NCI-H146 treated with DMSO at 0.1 percent for 48 hours (cell line): ENCODE measurements at regions not wholly inside any gene's neighbourhood (a gene's known extent, or its start where the extent isn't known, plus 50 kb on each side); places are given as distances from the start of the nearest gene placed in this dataset.

Source experiments
- DNase-seq: peaks from one replicate; lab custom pipeline; 2025; ENCODE audit not compliant: unreplicated experiment; lab: John Stamatoyannopoulos, UW

DNA sequence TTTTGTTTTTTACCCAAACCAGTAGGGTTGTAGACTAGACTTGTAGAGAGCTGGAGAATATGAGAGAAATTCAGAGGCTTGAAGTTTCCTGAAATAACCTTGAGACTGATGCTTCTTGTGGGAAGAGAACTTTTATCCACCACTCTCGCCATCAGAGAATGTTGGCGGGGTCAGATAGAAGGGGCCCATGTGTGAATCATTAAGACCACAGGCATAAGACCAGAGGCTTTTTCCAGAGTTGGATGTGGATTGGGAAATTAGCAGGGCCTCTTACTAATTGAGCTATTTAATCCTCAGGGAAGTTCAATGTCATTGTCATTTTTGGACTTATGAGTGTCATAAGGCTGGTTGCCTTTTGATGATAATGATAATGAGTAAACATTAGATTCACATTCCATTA lies 246.9 kb upstream of the THRB start:
- DNase-seq, result no peak

DNA sequence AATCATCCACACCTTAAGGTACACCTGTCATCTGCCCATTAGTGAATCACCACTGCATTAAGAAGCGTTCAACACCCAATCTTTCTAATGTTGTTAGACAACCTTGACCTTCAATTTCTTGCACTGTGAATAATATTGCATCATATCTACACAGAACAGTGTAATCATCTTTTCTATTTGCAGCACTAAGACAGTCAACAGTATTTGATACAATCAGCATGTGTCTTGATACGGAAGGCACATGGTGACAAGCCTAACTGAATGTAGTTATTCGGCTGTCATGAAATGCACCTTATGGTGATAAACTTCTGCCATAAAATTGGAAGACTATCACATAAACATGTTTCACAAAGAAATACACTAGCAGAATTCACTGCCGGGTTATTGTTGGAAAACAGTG lies 253.9 kb upstream of the THRB start:
- no peak for DNase-seq

DNA sequence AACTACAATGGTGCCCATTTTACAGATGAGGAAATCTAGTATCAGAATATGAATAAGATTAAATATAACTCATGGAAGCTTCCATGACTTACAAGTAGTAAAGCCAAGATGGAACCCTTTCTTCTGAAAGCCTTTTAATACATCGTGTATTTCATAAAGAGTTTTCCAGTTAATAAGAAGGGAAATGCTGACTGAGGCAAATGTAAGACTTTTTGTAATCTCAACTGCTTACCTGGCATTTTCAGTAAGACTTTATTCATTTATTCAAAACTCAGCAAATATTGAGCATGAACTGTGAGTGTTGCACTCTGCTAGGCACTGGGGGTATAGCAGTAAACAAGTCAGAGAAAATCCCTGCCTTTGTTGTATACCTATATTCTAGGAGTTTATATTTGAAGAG lies 256.4 kb upstream of the THRB start:
- no peak for DNase-seq

DNA sequence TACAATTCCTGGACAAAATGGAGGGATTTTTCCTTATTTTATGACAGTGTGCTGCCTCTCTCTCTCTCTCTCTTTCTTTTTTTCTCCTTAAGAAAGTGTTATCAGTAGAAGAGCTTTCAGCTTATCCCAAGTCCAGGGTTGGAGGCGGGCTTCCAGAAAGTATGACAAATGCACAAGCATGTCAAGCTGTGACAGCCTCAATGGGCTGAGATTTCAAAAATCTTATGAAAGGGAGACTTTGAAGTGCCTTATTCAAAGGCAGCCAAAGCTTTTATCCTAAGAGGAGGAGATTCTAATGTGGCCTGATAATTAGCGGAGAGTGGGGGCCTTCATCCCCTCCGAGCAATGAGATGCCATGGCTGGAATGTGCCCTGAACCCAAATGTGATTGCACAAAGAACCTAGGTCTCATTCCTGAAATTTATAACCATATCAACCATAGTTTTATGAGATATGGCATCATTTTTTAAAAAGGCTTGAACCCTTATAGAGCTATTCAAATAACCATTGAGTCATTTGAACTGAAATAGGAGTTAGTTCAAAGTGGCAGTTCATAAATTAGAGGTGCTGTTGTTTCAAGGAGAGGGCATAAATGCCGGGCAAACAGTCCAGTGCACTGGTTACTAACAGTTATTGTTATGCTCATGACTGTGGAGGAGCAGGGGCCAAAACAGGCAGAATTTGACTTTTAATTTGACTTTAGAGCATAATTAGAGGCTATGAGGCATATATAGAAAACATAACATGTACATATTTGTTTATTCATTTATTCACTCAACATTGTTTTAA lies 261.6 kb upstream of the THRB start:
- DNase-seq, result no peak

DNA sequence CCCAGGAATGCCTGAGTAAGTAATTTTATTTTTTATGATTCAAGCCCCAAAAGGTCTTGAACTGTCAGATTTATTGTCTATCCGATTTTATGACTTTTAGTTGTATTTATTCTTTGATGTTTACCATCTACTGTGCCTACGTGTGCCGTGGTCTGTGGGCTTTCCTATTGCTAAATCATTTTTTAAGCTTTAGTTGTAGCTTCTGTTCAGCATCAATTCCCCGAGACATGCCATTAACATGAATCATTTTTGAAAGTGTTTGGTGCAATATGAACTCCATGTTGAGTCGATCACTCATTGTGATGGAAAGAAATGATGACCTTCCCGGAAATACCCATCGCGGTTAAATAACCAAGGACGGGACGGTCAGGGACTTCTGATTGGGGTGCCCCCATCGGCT lies 268.7 kb upstream of the THRB start:
- no peak for DNase-seq

DNA sequence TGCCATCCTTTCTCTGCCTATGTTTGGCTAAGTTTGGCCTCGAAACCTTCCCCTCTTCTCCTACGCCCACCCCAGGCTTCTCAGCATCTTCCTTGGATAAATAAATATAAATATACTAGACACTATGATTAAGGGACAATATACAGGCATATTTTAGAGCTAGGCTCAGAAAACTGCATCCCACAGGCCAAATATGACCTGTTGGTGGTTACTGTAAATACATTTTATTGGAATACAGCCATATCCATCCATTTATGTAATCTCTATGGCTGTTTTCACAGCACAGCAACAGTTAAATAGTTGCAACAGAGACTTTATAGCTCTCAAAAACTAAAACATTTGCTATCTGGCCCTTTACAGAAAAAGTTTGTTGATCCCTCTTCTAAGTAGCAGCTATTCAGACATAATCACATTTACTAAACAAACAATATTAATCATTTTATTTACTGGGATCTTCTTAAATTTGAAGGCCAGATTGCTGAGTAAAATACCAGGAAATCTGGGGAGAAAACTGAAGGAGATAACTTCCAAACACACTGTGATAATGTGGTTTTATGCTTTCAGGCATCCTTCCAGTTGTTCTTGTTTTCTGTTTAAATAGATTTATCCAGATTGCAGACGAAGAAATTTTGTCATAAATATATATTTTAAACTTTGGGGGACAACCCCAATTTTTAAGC lies 269.7 kb upstream of the THRB start:
- DNase-seq, result no peak

DNA sequence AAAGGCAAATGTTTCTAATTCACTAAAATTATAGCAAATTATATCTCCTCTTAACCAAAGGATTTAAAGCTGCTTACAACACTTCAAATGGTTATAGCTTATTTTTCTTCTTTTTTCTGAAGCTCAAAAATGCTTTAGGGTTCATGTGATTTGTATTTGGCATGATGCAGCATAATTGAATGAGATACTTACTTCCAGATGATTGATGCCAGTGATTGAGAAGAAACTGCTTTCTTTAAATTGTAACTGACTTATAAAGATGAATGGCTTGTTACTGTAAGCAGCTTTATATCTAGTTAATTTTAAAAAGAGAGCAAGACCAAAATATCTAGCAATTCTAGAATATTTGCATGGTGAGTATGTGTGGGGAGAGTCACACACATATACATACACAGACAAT lies 270.7 kb upstream of the THRB start:
- DNase-seq, result no peak

DNA sequence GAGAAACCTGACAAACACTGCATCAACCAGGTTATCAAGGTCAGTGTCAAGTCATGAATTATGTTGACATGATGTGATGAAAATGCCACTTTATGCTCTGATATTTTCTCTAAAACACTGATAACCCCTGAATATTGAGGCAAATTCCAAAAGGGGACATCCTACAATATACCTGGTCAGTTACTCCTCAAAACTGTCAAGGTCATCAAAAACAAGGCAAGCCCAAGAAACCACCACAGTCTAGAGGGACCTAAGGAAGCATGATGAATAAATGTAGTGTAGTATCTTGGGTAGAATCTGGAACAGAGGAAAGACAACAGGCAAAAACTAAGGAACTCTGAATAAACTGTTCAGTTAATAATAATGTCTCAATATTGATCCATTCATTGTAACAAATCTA lies 275.3 kb upstream of the THRB start:
- no peak for DNase-seq

DNA sequence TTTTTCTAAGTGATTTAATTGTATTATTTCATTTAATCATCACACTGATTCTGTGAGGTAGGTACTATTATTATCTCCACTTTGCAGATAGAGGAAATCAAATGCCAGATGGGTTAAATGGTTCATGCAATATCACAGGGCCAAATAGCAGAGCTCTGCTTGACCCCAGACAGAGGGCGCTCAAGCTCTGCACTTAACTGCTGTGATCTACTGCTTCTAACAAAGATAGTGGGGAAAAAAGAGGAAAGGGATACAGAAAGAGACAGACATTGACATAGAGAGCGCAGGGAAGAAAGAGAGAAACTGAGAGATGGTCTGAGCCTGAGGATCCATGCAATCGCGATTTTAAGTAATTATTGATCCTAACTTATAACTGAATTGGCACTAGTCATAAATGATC lies 279.1 kb upstream of the THRB start:
- DNase-seq, result no peak

DNA sequence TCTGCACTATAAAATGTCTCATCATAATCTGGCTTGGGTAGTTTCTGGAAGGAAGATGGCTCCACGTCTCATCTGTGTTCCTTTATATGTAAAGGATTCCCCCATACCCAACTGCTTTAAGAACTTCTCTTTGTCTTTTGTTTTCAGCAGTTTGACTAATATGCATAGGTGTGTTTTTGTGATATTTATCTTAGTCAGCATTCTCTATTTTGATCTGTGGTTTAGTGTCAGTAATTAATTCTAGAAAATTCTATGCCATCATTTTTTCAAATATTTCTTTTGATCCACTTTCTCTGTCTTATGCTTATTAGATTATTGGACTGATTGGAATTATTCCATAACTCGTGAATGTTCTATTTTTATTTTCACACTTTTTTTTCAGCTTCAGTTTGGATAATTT lies 286.3 kb upstream of the THRB start:
- DNase-seq, result no peak

DNA sequence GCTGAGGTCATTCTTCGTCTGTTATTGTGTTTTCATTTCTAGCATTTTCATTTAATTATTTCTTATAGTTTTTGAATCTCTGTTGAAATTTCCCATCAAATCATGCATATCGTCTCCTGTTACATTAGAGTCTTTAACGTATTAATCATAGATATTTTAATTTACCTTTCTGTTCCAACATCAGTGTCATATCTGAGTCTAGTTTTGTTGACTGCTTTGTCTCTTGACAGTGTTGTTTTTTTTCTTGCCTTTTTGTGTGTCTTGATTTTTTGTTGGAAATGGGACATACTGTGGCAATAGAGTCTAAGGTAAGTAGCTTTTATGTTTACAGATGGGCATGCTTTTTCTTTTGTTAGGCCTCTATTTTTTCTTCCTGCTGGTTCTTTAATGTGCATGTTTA lies 286.8 kb upstream of the THRB start:
- DNase-seq, result no peak

DNA sequence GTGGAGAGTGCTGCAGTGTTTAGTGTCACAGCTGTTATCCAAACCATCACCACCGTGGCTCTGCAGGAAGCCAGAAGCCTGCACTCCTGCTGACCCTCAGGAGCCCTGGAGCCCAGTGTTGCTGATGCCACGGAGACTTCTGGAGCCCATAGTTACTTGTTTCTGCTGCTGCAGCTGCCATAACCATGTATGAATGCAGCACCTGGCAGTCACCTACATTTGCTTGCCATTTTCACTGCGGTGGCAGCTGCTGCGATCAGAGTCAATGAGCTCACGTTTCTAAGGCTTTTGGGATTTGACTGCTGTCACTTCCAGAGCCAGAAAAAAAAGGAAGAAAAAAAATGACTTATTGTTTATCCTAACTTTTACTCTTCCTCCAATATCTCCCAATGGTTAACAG lies 299.2 kb upstream of the THRB start:
- DNase-seq, result no peak

DNA sequence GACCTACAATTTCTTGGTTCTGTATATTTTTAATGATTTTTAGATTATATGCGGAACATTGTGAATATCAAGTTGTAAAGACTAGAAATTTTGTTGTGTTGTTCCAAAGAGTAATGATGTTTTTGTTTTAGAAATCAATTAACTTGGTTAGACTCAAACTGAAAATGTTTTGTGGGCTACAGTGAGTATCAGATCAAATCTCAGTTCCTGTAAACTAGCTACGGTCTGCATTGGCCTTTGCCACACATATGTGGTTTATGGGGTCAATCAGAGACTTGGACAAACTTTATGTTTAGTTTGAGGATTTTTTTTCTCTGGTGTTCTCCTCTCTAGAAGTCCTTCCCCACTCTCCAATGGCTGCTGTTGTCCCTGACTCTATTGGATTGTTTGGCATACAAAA lies 308.0 kb upstream of the THRB start:
- no peak for DNase-seq

DNA sequence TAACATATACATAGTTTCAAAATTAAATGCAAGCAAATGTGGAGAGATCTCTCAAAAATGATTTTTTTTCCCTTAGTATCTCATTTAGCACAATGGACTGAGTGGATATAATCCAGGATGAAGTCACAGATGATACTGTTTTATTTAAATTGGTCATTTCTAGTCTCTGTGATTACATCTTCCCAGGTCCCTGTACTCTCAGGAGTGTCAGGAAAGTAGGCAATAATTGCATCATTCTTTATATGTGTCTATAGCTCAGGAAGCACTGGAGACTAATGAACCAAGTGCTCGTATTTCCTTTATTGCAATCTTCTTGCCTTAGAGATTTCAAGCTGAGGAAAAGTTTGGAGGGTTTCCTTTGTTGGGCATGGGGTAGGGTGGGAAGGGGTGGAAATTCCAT lies 309.4 kb upstream of the THRB start:
- DNase-seq, result no peak

DNA sequence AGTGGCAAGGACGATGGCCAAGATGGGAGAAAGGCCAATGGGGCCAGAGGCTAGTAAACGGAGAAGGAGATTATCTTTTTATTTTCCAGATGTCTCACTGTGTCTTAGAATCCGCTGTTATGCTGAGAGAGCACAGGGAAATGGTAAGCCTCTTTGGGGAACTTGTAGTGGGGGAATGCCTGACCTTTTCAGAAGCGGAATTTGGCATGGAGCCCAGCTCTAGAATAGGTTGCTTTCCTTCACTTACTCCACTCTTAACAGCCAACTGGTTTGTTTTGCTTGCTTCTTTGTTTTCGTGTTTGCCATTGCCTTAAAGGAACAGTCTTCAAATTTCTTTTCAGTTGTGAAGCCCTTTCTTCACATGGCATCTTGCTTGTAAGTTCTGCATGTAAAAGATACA lies 316.2 kb upstream of the THRB start:
- DNase-seq, result no peak

DNA sequence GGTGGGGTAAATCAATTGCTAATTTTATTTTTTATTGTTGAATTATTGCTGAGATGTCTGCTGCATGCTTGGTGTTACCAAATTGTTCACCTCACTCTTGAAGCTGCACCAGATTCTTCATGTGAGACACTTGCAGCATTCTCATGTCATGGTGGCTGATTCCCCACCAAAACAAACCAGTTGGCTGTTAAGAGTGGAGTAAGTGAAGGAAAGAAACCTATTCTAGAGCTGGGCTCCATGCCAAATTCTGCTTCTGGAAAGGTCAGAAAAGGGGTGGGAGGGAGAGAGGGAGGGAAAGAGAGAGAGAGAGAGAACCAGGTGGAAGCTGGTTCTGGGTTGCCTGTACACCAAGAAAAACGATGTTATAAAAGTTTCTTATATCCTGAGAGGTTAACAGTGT lies 317.5 kb upstream of the THRB start:
- no peak for DNase-seq

DNA sequence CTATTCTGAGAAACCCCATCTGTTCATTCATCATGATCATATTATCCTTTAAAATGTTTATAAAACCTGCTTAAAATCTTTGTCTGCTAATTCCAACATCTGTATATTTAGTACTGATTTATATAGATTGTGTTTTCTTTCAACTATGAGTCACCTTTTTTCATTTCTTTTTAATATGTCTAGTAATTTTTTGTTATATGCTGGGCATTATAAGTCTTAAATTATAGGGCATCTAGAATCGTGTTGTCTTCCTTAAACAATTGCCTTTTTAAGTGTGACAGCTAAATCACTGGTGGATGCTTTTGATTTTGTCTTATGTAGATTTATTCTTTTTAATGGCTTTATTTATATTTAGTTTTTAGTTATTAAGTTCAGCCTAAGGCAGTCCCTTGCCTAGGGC lies 323.4 kb upstream of the THRB start:
- no peak for DNase-seq

DNA sequence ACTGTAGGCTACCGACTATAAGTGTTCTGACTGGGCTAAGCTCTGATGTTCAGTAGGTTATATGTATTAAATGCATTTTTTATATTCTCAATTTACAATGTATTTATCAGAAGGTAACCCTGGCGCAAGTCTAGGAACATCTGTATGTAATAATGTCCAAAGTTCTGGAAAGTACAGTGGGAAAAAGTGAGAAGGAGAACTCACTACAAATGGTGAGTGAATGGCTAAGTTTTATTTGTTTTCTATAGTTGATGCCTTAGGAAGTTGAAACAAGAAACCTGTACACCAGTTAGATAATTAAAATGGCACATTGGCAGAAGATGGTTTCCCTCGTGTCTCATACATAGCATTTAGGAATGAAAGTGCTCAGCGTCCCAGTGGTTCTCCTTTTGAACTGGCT lies 333.4 kb upstream of the THRB start:
- no peak for DNase-seq

DNA sequence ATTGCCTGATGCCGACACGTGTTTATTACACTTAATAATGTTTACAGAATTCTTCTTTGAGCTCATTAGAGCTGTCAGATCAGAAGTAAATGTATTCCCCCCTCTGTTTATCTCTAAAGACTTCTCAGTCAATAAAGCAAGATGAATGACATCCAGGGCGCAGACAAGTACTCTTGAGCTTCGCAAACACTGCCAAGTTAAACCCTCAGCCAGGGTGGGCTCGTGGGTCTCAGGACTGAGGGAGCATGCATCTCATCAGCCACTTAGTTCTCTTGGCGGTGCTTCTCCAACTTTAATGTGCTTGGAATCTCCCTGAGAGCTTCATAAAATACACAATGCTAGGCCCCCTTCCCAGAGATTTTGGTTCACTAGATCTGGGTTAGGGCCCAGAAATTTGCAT lies 333.9 kb upstream of the THRB start:
- no peak for DNase-seq

DNA sequence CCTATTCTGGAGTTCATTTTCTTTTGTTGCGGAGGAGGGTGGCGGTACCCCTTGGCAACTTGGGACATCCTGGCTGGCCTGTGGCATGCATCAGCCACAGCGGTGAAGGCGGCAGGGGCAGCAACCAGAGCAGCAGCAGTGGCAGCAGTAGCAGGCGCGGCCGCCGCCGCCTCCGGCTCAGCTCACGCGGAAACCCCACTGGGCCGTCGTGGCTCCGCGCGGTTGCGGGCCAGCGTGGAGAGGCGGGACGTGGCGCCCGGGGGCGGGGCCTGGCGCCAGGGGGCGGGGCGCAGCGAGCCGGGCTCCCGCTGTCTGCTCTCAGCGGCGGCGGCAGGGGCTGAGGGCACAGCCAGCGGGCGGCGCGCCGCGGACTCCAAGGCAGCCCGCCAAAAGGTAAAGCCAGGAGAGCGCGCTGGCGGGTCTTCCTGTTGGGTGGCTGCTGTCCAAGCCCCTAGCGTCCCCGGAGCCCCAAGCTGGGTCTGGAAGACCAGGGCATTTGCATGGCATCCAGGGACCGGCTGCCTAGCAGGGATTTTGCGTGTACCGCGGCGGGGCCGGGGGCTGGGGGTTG lies 334.4 kb upstream of the THRB start:
- DNase-seq, result peak; percentile 1

DNA sequence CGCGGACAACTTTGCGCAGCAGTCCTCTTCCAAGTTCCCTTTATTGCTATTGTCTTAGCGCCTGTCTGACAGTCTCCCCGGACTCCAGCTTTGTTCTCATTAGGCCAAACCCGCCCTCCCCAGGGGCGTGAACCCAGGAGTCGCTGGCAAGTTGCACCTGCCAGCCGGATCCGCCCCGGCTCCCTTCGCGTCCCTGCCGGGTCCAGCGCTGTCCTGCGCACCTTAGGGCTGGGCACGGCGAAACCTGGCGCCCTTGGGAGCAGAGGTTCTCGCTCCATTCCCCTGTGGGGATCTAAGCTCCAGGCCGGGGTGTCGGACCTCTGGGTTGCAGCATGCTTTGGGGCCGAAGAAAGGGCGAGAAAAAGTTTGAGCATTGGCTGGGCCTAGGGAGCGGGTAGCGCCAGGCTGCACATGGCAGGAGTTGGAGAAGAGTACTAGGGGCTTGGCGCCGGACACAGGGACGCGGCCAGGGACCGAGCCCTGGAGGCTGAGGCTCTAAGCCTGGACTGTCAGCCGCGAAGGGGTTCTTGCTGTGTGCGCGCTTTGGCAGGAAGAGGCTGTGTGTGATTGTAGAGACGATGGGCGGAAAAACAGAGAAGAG lies 335.1 kb upstream of the THRB start:
- no peak for DNase-seq
